GM19467 (cell line): ENCODE measurements at regions not wholly inside any gene's neighbourhood (a gene's known extent, or its start where the extent isn't known, plus 50 kb on each side); places are given as distances from the start of the nearest gene placed in this dataset.

ENCODE experiments used
- ATAC-seq: cut with Tn5 transposase; IDR thresholded peaks from one replicate; pipeline ENCODE4 v1.9.1; 2021; ENCODE audit warnings: mild to moderate bottlenecking, moderate library complexity; ENCODE audit not compliant: unreplicated experiment

GRCh38 chr4:176568238-176568637, 224.5 kb downstream of the VEGFC start:
- ATAC-seq: no peak

- no peak for ATAC-seq
Measured at GRCh38 chr4:176569301-176569700, 223.4 kb downstream of the VEGFC start.

GRCh38 chr4:176571206-176571605, 221.5 kb downstream of the VEGFC start:
- ATAC-seq: no peak

GRCh38 chr4:176575141-176575730, 217.5 kb downstream of the VEGFC start:
- ATAC-seq: no peak

GRCh38 chr4:176579226-176579625, 213.5 kb downstream of the VEGFC start:
- no peak for ATAC-seq

GRCh38 chr4:176583278-176583677, 209.4 kb downstream of the VEGFC start:
- no peak for ATAC-seq

- no peak for ATAC-seq
Measured at GRCh38 chr4:176584031-176584606, 208.6 kb downstream of the VEGFC start.

- ATAC-seq: no peak
Measured at GRCh38 chr4:176587920-176588319, 204.8 kb downstream of the VEGFC start.

GRCh38 chr4:176588436-176588835, 204.3 kb downstream of the VEGFC start:
- no peak for ATAC-seq

GRCh38 chr4:176592976-176593670, 199.6 kb downstream of the VEGFC start:
- ATAC-seq: no peak

- ATAC-seq: no peak
Measured at GRCh38 chr4:176593943-176594342, 198.8 kb downstream of the VEGFC start.

GRCh38 chr4:176595257-176595656, 197.5 kb downstream of the VEGFC start:
- no peak for ATAC-seq

GRCh38 chr4:176601124-176601523, 191.6 kb downstream of the VEGFC start:
- no peak for ATAC-seq

- no peak for ATAC-seq
Measured at GRCh38 chr4:176607807-176608206, 184.9 kb downstream of the VEGFC start.

GRCh38 chr4:176608346-176608745, 184.4 kb downstream of the VEGFC start:
- no peak for ATAC-seq

- ATAC-seq: no peak
Measured at GRCh38 chr4:176610594-176610993, 182.1 kb downstream of the VEGFC start.

- ATAC-seq: no peak
Measured at GRCh38 chr4:176611381-176611780, 181.3 kb downstream of the VEGFC start.

- no peak for ATAC-seq
Measured at GRCh38 chr4:176611951-176612350, 180.8 kb downstream of the VEGFC start.

GRCh38 chr4:176614793-176615192, 177.9 kb downstream of the VEGFC start:
- no peak for ATAC-seq

GRCh38 chr4:176616151-176616550, 176.6 kb downstream of the VEGFC start:
- ATAC-seq: no peak

- ATAC-seq: no peak
Measured at GRCh38 chr4:176618138-176618537, 174.6 kb downstream of the VEGFC start.

GRCh38 chr4:176619430-176619829, 173.3 kb downstream of the VEGFC start:
- ATAC-seq: no peak
